WTC11 (cell line): ENCODE measurements at regions not wholly inside any gene's neighbourhood (a gene's known extent, or its start where the extent isn't known, plus 50 kb on each side); places are given as distances from the start of the nearest gene placed in this dataset.

Experiments used
- ATAC-seq: fragments of 200-7000 bp; cut with Tn5 transposase; 2 replicates; pipeline ENCODE4 v1.10.0; 2021; ENCODE audit warnings: mild to moderate bottlenecking, moderate library complexity
- CTCF ChIA-PET: fragments of 300-600 bp; sonication (Branson Sonifier 250); formaldehyde crosslinking; loops from one replicate; lab custom pipeline; 2021; ENCODE audit warnings: antibody characterized with exemption; lab: Charles Lee
- POLR2A ChIA-PET: fragments of 350-600 bp; sonication (Branson Sonifier 250); formaldehyde crosslinking; loops from one replicate; lab custom pipeline; 2021; ENCODE audit warnings: antibody characterized with exemption; lab: Charles Lee
- DNase-seq: peaks from one replicate; pipeline ENCODE4 v3.0.0; 2021; ENCODE audit warnings: low spot score
- H3K27ac Mint-ChIP-seq: 2 replicates; pipeline ENCODE4 v1.8.0; 2021; ENCODE audit warnings: mixed read lengths
- H3K27me3 Mint-ChIP-seq: 2 replicates; pipeline ENCODE4 v1.8.0; 2021; ENCODE audit warnings: low read depth, mild to moderate bottlenecking, moderate library complexity, mixed read lengths
- H3K36me3 Mint-ChIP-seq: 2 replicates; pipeline ENCODE4 v1.8.0; 2021; ENCODE audit warnings: mixed read lengths
- H3K4me1 Mint-ChIP-seq: 2 replicates; pipeline ENCODE4 v1.8.0; 2022; ENCODE audit warnings: mixed read lengths
- H3K4me3 Mint-ChIP-seq: 2 replicates; pipeline ENCODE4 v1.8.0; 2021; ENCODE audit warnings: mild to moderate bottlenecking, moderate library complexity, mixed read lengths
- H3K9me3 Mint-ChIP-seq: 2 replicates; pipeline ENCODE4 v1.8.0; 2021; ENCODE audit warnings: mixed read lengths
- CREB1 ChIP-seq: sonication (generic); formaldehyde crosslinking; IDR thresholded peaks from 2 replicates; pipeline ENCODE4 v1.8.0; 2023; ENCODE audit warnings: mild to moderate bottlenecking, missing genetic modification reagents
- CREM ChIP-seq: sonication (generic); formaldehyde crosslinking; IDR thresholded peaks from 2 replicates; pipeline ENCODE4 v1.8.1; 2022; ENCODE audit warnings: mild to moderate bottlenecking, missing genetic modification reagents, moderate library complexity
- EMX1 ChIP-seq: fragments of 250-450 bp; sonication (Bioruptor Pico); IDR thresholded peaks from 2 replicates; pipeline ENCODE4 v1.8.0; 2021; ENCODE audit warnings: mild to moderate bottlenecking
- FOXP1 ChIP-seq: sonication (generic); formaldehyde crosslinking; IDR thresholded peaks from 2 replicates; pipeline ENCODE4 v1.8.0; 2022; ENCODE audit warnings: missing genetic modification reagents, mild to moderate bottlenecking, moderate library complexity, borderline replicate concordance
- IRF2 ChIP-seq: sonication (generic); formaldehyde crosslinking; IDR thresholded peaks from 2 replicates; pipeline ENCODE4 v1.8.0; 2022; ENCODE audit warnings: low read depth, missing genetic modification reagents, borderline replicate concordance
- MXD4 ChIP-seq: fragments of 250-450 bp; sonication (Bioruptor Pico); IDR thresholded peaks from 2 replicates; pipeline ENCODE4 v1.8.0; 2021; ENCODE audit warnings: mild to moderate bottlenecking, moderate library complexity, borderline replicate concordance
- NR2C2 ChIP-seq: sonication (generic); formaldehyde crosslinking; IDR thresholded peaks from 2 replicates; pipeline ENCODE4 v1.8.0; 2022; ENCODE audit warnings: mild to moderate bottlenecking, missing genetic modification reagents
- PRRX2 ChIP-seq: fragments of 250-450 bp; sonication (Bioruptor Pico); IDR thresholded peaks from 2 replicates; pipeline ENCODE4 v1.8.0; 2021; ENCODE audit warnings: mild to moderate bottlenecking
- ZBTB21 ChIP-seq: sonication (generic); formaldehyde crosslinking; IDR thresholded peaks from 2 replicates; pipeline ENCODE4 v1.8.1; 2023; ENCODE audit warnings: mild to moderate bottlenecking, missing genetic modification reagents, borderline replicate concordance
- ZNF423 ChIP-seq: fragments of 250-450 bp; sonication (Bioruptor Pico); IDR thresholded peaks from 2 replicates; pipeline ENCODE4 v2.1.2; 2022; ENCODE audit warnings: mild to moderate bottlenecking, moderate library complexity
- TF ChIP-seq, protein P1 (sequence below): fragments of 250-450 bp; sonication (Bioruptor Pico); IDR thresholded peaks from 2 replicates; pipeline ENCODE4 v1.9.0; 2021; ENCODE audit warnings: mild to moderate bottlenecking
- TF ChIP-seq, protein P2 (sequence below): sonication (generic); formaldehyde crosslinking; IDR thresholded peaks from 2 replicates; pipeline ENCODE4 v1.8.1; 2023; ENCODE audit warnings: mild to moderate bottlenecking, missing genetic modification reagents, moderate library complexity
- TF ChIP-seq, protein P3 (sequence below): sonication (generic); formaldehyde crosslinking; IDR thresholded peaks from 2 replicates; pipeline ENCODE4 v1.8.0; 2022; ENCODE audit warnings: missing genetic modification reagents
- TF ChIP-seq, protein P4 (sequence below): sonication (generic); formaldehyde crosslinking; IDR thresholded peaks from 2 replicates; pipeline ENCODE4 v1.8.0; 2022; ENCODE audit warnings: mild to moderate bottlenecking, missing genetic modification reagents
- TF ChIP-seq, protein P5 (sequence below): sonication (generic); formaldehyde crosslinking; IDR thresholded peaks from 2 replicates; pipeline ENCODE4 v1.8.1; 2022; ENCODE audit warnings: low read depth, mild to moderate bottlenecking, moderate library complexity, missing genetic modification reagents, borderline replicate concordance
- TF ChIP-seq, protein P6 (sequence below): sonication (generic); formaldehyde crosslinking; IDR thresholded peaks from 2 replicates; pipeline ENCODE4 v1.8.1; 2022; ENCODE audit warnings: mild to moderate bottlenecking, missing genetic modification reagents, moderate library complexity, borderline replicate concordance
- TF ChIP-seq, protein P7 (sequence below): sonication (generic); formaldehyde crosslinking; IDR thresholded peaks from 2 replicates; pipeline ENCODE4 v1.8.0; 2023; ENCODE audit warnings: mild to moderate bottlenecking, missing genetic modification reagents
- TF ChIP-seq, protein P8 (sequence below): fragments of 250-450 bp; sonication (Bioruptor Pico); IDR thresholded peaks from 2 replicates; pipeline ENCODE4 v1.9.0; 2021; ENCODE audit warnings: mild to moderate bottlenecking

DNA sequence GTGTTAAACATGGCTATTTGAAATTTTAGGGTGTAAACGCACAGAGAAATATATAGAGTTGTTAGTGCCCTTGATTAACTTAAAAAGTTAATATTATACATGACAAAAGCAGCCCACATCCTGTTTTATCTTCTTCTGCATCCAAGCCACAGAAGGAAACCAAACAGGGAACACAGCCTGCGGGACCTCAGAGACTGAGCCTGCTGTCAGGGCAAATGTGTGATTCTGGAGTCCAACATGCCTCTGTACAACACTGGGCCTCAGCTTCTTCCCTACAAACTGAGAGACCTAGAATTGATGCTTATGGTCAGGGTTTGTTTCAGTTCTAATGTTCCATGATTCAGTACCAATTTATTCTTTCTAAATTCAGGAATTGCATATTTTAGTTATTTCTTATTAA lies 404.7 kb downstream of the FBXO15 start:
- no peaks in the 10 kb centered on the region for H3K36me3 Mint-ChIP-seq
- DNase-seq (no peak), ATAC-seq (no peak)
- H3K27ac Mint-ChIP-seq: no peak overlapping the region
- H3K4me1 Mint-ChIP-seq: peaks cover 50% of the 10 kb centered on the region
- no peak overlapping the region for H3K4me3 Mint-ChIP-seq
- CTCF ChIA-PET: interaction anchor here (0.6 kb wide), 1 partner anchor 335 kb away, joined by 3 read pairs; no protein-coding TSS in a partner anchor
- no peaks in the 10 kb centered on the region for H3K27me3 Mint-ChIP-seq
- TF ChIP-seq, protein P1, sequence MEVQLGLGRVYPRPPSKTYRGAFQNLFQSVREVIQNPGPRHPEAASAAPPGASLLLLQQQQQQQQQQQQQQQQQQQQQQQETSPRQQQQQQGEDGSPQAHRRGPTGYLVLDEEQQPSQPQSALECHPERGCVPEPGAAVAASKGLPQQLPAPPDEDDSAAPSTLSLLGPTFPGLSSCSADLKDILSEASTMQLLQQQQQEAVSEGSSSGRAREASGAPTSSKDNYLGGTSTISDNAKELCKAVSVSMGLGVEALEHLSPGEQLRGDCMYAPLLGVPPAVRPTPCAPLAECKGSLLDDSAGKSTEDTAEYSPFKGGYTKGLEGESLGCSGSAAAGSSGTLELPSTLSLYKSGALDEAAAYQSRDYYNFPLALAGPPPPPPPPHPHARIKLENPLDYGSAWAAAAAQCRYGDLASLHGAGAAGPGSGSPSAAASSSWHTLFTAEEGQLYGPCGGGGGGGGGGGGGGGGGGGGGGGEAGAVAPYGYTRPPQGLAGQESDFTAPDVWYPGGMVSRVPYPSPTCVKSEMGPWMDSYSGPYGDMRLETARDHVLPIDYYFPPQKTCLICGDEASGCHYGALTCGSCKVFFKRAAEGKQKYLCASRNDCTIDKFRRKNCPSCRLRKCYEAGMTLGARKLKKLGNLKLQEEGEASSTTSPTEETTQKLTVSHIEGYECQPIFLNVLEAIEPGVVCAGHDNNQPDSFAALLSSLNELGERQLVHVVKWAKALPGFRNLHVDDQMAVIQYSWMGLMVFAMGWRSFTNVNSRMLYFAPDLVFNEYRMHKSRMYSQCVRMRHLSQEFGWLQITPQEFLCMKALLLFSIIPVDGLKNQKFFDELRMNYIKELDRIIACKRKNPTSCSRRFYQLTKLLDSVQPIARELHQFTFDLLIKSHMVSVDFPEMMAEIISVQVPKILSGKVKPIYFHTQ (CRISPR knock-in tag): no peak
- TF ChIP-seq NR2C2: no peak
- no peak for TF ChIP-seq CREM (CRISPR knock-in tag)
- TF ChIP-seq, protein P2, sequence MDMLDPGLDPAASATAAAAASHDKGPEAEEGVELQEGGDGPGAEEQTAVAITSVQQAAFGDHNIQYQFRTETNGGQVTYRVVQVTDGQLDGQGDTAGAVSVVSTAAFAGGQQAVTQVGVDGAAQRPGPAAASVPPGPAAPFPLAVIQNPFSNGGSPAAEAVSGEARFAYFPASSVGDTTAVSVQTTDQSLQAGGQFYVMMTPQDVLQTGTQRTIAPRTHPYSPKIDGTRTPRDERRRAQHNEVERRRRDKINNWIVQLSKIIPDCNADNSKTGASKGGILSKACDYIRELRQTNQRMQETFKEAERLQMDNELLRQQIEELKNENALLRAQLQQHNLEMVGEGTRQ (CRISPR knock-in tag): no peak
- TF ChIP-seq PRRX2 (CRISPR knock-in tag): no peak
- TF ChIP-seq, protein P3, sequence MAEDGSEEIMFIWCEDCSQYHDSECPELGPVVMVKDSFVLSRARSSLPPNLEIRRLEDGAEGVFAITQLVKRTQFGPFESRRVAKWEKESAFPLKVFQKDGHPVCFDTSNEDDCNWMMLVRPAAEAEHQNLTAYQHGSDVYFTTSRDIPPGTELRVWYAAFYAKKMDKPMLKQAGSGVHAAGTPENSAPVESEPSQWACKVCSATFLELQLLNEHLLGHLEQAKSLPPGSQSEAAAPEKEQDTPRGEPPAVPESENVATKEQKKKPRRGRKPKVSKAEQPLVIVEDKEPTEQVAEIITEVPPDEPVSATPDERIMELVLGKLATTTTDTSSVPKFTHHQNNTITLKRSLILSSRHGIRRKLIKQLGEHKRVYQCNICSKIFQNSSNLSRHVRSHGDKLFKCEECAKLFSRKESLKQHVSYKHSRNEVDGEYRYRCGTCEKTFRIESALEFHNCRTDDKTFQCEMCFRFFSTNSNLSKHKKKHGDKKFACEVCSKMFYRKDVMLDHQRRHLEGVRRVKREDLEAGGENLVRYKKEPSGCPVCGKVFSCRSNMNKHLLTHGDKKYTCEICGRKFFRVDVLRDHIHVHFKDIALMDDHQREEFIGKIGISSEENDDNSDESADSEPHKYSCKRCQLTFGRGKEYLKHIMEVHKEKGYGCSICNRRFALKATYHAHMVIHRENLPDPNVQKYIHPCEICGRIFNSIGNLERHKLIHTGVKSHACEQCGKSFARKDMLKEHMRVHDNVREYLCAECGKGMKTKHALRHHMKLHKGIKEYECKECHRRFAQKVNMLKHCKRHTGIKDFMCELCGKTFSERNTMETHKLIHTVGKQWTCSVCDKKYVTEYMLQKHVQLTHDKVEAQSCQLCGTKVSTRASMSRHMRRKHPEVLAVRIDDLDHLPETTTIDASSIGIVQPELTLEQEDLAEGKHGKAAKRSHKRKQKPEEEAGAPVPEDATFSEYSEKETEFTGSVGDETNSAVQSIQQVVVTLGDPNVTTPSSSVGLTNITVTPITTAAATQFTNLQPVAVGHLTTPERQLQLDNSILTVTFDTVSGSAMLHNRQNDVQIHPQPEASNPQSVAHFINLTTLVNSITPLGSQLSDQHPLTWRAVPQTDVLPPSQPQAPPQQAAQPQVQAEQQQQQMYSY: no peak
- no peak for TF ChIP-seq ZBTB21 (CRISPR knock-in tag)
- no peak for TF ChIP-seq CREB1 (CRISPR knock-in tag)
- TF ChIP-seq MXD4 (CRISPR knock-in tag): no peak
- TF ChIP-seq, protein P4, sequence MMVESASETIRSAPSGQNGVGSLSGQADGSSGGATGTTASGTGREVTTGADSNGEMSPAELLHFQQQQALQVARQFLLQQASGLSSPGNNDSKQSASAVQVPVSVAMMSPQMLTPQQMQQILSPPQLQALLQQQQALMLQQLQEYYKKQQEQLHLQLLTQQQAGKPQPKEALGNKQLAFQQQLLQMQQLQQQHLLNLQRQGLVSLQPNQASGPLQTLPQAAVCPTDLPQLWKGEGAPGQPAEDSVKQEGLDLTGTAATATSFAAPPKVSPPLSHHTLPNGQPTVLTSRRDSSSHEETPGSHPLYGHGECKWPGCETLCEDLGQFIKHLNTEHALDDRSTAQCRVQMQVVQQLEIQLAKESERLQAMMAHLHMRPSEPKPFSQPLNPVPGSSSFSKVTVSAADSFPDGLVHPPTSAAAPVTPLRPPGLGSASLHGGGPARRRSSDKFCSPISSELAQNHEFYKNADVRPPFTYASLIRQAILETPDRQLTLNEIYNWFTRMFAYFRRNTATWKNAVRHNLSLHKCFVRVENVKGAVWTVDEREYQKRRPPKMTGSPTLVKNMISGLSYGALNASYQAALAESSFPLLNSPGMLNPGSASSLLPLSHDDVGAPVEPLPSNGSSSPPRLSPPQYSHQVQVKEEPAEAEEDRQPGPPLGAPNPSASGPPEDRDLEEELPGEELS (CRISPR knock-in tag): no peak
- TF ChIP-seq, protein P5, sequence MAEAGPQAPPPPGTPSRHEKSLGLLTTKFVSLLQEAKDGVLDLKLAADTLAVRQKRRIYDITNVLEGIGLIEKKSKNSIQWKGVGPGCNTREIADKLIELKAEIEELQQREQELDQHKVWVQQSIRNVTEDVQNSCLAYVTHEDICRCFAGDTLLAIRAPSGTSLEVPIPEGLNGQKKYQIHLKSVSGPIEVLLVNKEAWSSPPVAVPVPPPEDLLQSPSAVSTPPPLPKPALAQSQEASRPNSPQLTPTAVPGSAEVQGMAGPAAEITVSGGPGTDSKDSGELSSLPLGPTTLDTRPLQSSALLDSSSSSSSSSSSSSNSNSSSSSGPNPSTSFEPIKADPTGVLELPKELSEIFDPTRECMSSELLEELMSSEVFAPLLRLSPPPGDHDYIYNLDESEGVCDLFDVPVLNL: no peak
- TF ChIP-seq, protein P6, sequence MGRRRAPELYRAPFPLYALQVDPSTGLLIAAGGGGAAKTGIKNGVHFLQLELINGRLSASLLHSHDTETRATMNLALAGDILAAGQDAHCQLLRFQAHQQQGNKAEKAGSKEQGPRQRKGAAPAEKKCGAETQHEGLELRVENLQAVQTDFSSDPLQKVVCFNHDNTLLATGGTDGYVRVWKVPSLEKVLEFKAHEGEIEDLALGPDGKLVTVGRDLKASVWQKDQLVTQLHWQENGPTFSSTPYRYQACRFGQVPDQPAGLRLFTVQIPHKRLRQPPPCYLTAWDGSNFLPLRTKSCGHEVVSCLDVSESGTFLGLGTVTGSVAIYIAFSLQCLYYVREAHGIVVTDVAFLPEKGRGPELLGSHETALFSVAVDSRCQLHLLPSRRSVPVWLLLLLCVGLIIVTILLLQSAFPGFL (CRISPR knock-in tag): no peak
- no peak for TF ChIP-seq FOXP1 (CRISPR knock-in tag)
- H3K9me3 Mint-ChIP-seq: no peaks in the 10 kb centered on the region
- POLR2A ChIA-PET: no interaction called here

DNA sequence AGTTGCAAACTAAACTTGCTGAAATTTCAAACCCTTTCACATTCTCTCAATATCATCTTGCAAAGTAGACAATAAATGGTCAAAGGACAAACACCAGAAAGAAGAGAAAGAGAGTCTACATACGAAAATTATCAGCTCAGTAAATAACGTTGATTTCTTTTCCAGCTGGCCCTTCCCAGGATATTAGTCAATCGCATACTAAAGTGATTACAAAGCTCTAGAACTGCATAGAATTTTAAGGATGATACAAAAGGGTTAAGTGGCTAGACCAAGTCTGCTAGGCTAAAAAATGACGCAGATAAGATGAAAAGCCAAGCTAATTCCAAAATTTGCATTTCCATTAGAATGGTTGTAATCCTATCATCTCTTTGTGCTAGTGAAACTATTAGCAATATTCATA lies 405.7 kb downstream of the FBXO15 start:
- Mint-ChIP-seq H3K4me1 (peaks cover 50% of the 10 kb centered on the region), H3K36me3 (no peaks in the 10 kb centered on the region), H3K4me3 (no peak overlapping the region), H3K27me3 (no peaks in the 10 kb centered on the region), H3K9me3 (peaks cover 4% of the 10 kb centered on the region; the same call in 1 of the 2 replicates), H3K27ac (no peak overlapping the region)
- ATAC-seq: no peak
- POLR2A ChIA-PET: no interaction called here
- CTCF ChIA-PET: no interaction called here
- DNase-seq: no peak
- TF ChIP-seq IRF2 (CRISPR knock-in tag) (no peak), ZNF423 (CRISPR knock-in tag) (no peak), EMX1 (CRISPR knock-in tag) (no peak)
- TF ChIP-seq, protein P7, sequence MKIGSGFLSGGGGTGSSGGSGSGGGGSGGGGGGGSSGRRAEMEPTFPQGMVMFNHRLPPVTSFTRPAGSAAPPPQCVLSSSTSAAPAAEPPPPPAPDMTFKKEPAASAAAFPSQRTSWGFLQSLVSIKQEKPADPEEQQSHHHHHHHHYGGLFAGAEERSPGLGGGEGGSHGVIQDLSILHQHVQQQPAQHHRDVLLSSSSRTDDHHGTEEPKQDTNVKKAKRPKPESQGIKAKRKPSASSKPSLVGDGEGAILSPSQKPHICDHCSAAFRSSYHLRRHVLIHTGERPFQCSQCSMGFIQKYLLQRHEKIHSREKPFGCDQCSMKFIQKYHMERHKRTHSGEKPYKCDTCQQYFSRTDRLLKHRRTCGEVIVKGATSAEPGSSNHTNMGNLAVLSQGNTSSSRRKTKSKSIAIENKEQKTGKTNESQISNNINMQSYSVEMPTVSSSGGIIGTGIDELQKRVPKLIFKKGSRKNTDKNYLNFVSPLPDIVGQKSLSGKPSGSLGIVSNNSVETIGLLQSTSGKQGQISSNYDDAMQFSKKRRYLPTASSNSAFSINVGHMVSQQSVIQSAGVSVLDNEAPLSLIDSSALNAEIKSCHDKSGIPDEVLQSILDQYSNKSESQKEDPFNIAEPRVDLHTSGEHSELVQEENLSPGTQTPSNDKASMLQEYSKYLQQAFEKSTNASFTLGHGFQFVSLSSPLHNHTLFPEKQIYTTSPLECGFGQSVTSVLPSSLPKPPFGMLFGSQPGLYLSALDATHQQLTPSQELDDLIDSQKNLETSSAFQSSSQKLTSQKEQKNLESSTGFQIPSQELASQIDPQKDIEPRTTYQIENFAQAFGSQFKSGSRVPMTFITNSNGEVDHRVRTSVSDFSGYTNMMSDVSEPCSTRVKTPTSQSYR (CRISPR knock-in tag): no peak
- TF ChIP-seq, protein P8, sequence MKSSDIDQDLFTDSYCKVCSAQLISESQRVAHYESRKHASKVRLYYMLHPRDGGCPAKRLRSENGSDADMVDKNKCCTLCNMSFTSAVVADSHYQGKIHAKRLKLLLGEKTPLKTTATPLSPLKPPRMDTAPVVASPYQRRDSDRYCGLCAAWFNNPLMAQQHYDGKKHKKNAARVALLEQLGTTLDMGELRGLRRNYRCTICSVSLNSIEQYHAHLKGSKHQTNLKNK (CRISPR knock-in tag): no peak
